OCI-LY3 (cell line): ENCODE measurements at regions not wholly inside any gene's neighbourhood (a gene's known extent, or its start where the extent isn't known, plus 50 kb on each side); places are given as distances from the start of the nearest gene placed in this dataset.

Source experiments
- H2AFZ ChIP-seq: fragments of 200-600, 300-600 bp; shearing (Covaris generic); 2 replicates; pipeline ENCODE4 v1.6.0; 2014; ENCODE audit warnings: antibody characterized with exemption, low read depth, low read length
- H3K27ac ChIP-seq: fragments of 200-600, 300-600 bp; sonication (generic); 2 replicates; pipeline ENCODE4 v1.5.1; 2014; ENCODE audit warnings: mild to moderate bottlenecking, low read length, moderate library complexity, mixed read lengths
- H3K27me3 ChIP-seq: fragments of 200-600, 300-600 bp; sonication (generic); 2 replicates; pipeline ENCODE4 v1.6.1; 2014; ENCODE audit warnings: low read depth, low read length, mixed read lengths
- H3K36me3 ChIP-seq: fragments of 200-600, 300-600 bp; sonication (generic); replicated peaks from 2 replicates; pipeline ENCODE3; 2014; ENCODE audit warnings: low read depth, low read length, mixed read lengths
- H3K4me1 ChIP-seq: fragments of 300-600, 200-600 bp; sonication (generic); 2 replicates; pipeline ENCODE4 v1.6.1; 2014; ENCODE audit warnings: low read length, mixed read lengths
- H3K4me2 ChIP-seq: fragments of 200-600, 300-600 bp; sonication (generic); 2 replicates; pipeline ENCODE4 v1.6.1; 2014; ENCODE audit warnings: low read length, mixed read lengths
- H3K4me3 ChIP-seq: fragments of 300-600, 200-600 bp; sonication (generic); 2 replicates; pipeline ENCODE4 v1.5.1; 2014; ENCODE audit warnings: antibody characterized with exemption, mild to moderate bottlenecking, low read length, moderate library complexity
- H3K79me2 ChIP-seq: fragments of 300-600, 200-600 bp; shearing (Covaris generic); 2 replicates; pipeline ENCODE4 v1.6.1; 2014; ENCODE audit warnings: mild to moderate bottlenecking, low read length, mixed read lengths
- H3K9ac ChIP-seq: fragments of 300-600, 200-600 bp; shearing (Covaris generic); 2 replicates; pipeline ENCODE4 v1.6.0; 2014; ENCODE audit warnings: mild to moderate bottlenecking, low read length, moderate library complexity
- H3K9me3 ChIP-seq: fragments of 200-600, 300-600 bp; shearing (Covaris generic); 2 replicates; pipeline ENCODE4 v1.6.1; 2014; ENCODE audit warnings: low read length, mixed read lengths; ENCODE audit not compliant: insufficient read depth
- H4K20me1 ChIP-seq: fragments of 200-600, 300-600 bp; sonication (generic); 2 replicates; pipeline ENCODE4 v1.6.1; 2016; ENCODE audit warnings: low read length, mixed read lengths; ENCODE audit not compliant: insufficient read depth
- CTCF ChIP-seq: fragments of 200-600, 300-600 bp; sonication (generic); IDR thresholded peaks from 2 replicates; pipeline ENCODE4 v1.5.1; 2014; ENCODE audit warnings: antibody characterized with exemption, low read length, low read depth
- EZH2phosphoT487 ChIP-seq: fragments of 200-600 bp; shearing (Covaris generic); IDR thresholded peaks from 2 replicates; pipeline ENCODE4 v1.6.1; 2018; ENCODE audit warnings: antibody characterized with exemption, mixed run types, low read depth

GRCh38 chr3:25096536-25096935 lies 331.5 kb upstream of the RARB start:
- no peaks in the 10 kb centered on the region for H4K20me1 ChIP-seq
- no peaks in the 10 kb centered on the region for H3K9me3 ChIP-seq
- peaks cover 3% of the 10 kb centered on the region; the same call in 1 of the 2 replicates for H3K4me1 ChIP-seq
- no peak overlapping the region for H3K4me2 ChIP-seq
- no peak overlapping the region for H2AFZ ChIP-seq
- no peaks in the 10 kb centered on the region for H3K36me3 ChIP-seq
- H3K4me3 ChIP-seq = no peak overlapping the region
- no peak overlapping the region for H3K9ac ChIP-seq
- H3K27ac ChIP-seq = no peak overlapping the region
- H3K27me3 ChIP-seq = peaks cover 8% of the 10 kb centered on the region
- TF ChIP-seq CTCF = no peak
- no peak for TF ChIP-seq EZH2phosphoT487
- H3K79me2 ChIP-seq = no peaks in the 10 kb centered on the region

- no peak overlapping the region for H3K4me2 ChIP-seq
- H3K9me3 ChIP-seq = no peaks in the 10 kb centered on the region
- no peaks in the 10 kb centered on the region for H3K36me3 ChIP-seq
- no peak for TF ChIP-seq EZH2phosphoT487
- TF ChIP-seq CTCF = no peak
- H3K79me2 ChIP-seq = no peaks in the 10 kb centered on the region
- no peak overlapping the region for H3K9ac ChIP-seq
- H3K4me1 ChIP-seq = peaks cover 3% of the 10 kb centered on the region; the same call in 1 of the 2 replicates
- no peaks in the 10 kb centered on the region for H4K20me1 ChIP-seq
- no peak overlapping the region for H3K27ac ChIP-seq
- no peak overlapping the region for H3K4me3 ChIP-seq
- H2AFZ ChIP-seq = no peak overlapping the region
- peaks cover 3% of the 10 kb centered on the region; the same call in 1 of the 2 replicates for H3K27me3 ChIP-seq
Observed at GRCh38 chr3:25097023-25097422, 331.0 kb upstream of the RARB start.

GRCh38 chr3:25099666-25100065 lies 328.4 kb upstream of the RARB start:
- H3K9ac ChIP-seq = no peak overlapping the region
- H3K4me2 ChIP-seq = no peak overlapping the region
- no peak overlapping the region for H3K4me3 ChIP-seq
- no peaks in the 10 kb centered on the region for H3K27me3 ChIP-seq
- no peak for TF ChIP-seq EZH2phosphoT487
- no peaks in the 10 kb centered on the region for H4K20me1 ChIP-seq
- no peaks in the 10 kb centered on the region for H3K79me2 ChIP-seq
- no peak overlapping the region for H2AFZ ChIP-seq
- no peaks in the 10 kb centered on the region for H3K36me3 ChIP-seq
- H3K9me3 ChIP-seq = no peaks in the 10 kb centered on the region
- no peaks in the 10 kb centered on the region for H3K4me1 ChIP-seq
- H3K27ac ChIP-seq = no peak overlapping the region

- no peak overlapping the region for H2AFZ ChIP-seq
- H3K4me3 ChIP-seq = no peak overlapping the region
- H3K27me3 ChIP-seq = no peaks in the 10 kb centered on the region
- no peaks in the 10 kb centered on the region for H3K9me3 ChIP-seq
- no peaks in the 10 kb centered on the region for H4K20me1 ChIP-seq
- H3K27ac ChIP-seq = no peak overlapping the region
- TF ChIP-seq CTCF = no peak
- H3K36me3 ChIP-seq = no peaks in the 10 kb centered on the region
- H3K79me2 ChIP-seq = no peaks in the 10 kb centered on the region
- no peaks in the 10 kb centered on the region for H3K4me1 ChIP-seq
- H3K4me2 ChIP-seq = no peak overlapping the region
- H3K9ac ChIP-seq = no peak overlapping the region
Observed at GRCh38 chr3:25103391-25103790, 324.7 kb upstream of the RARB start.
